GM21423 (cell line): ENCODE measurements at regions not wholly inside any gene's neighbourhood (a gene's known extent, or its start where the extent isn't known, plus 50 kb on each side); places are given as distances from the start of the nearest gene placed in this dataset.

Experiments used
- ATAC-seq: cut with Tn5 transposase; IDR thresholded peaks from one replicate; pipeline ENCODE4 v1.9.1; 2021; ENCODE audit warnings: mild to moderate bottlenecking, moderate library complexity; ENCODE audit not compliant: unreplicated experiment

- ATAC-seq = no peak
Measured at GRCh38 chr10:128519581-128519980, 393.4 kb upstream of the MKI67 start.

GRCh38 chr10:128520211-128520815 is 394.1 kb upstream of the MKI67 start:
- no peak for ATAC-seq

- ATAC-seq = no peak
Measured at GRCh38 chr10:128522551-128523308, 396.5 kb upstream of the MKI67 start.

GRCh38 chr10:128525444-128525843 is 399.2 kb upstream of the MKI67 start:
- ATAC-seq = no peak

GRCh38 chr10:128525936-128526335 is 399.7 kb upstream of the MKI67 start:
- ATAC-seq = no peak

GRCh38 chr10:128526791-128527375 is 400.7 kb upstream of the MKI67 start:
- no peak for ATAC-seq

- no peak for ATAC-seq
Measured at GRCh38 chr10:128527711-128528110, 401.5 kb upstream of the MKI67 start.

GRCh38 chr10:128528167-128528566 is 401.9 kb upstream of the MKI67 start:
- no peak for ATAC-seq

- no peak for ATAC-seq
Measured at GRCh38 chr10:128528781-128529180, 402.6 kb upstream of the MKI67 start.

- ATAC-seq = no peak
Measured at GRCh38 chr10:128529225-128529624, 403.0 kb upstream of the MKI67 start.

GRCh38 chr10:128530301-128530700 is 404.1 kb upstream of the MKI67 start:
- ATAC-seq = no peak

GRCh38 chr10:128530946-128531345 is 404.7 kb upstream of the MKI67 start:
- no peak for ATAC-seq

GRCh38 chr10:128534686-128535085 is 408.5 kb upstream of the MKI67 start:
- ATAC-seq = no peak

GRCh38 chr10:128536259-128536658 is 410.0 kb upstream of the MKI67 start:
- no peak for ATAC-seq

GRCh38 chr10:128537834-128538330 is 411.7 kb upstream of the MKI67 start:
- no peak for ATAC-seq

GRCh38 chr10:128538671-128539070 is 412.4 kb upstream of the MKI67 start:
- no peak for ATAC-seq

- no peak for ATAC-seq
Measured at GRCh38 chr10:128539510-128540127, 413.4 kb upstream of the MKI67 start.

- ATAC-seq = no peak
Measured at GRCh38 chr10:128540128-128540762, 414.0 kb upstream of the MKI67 start.

- no peak for ATAC-seq
Measured at GRCh38 chr10:128540781-128541761, 414.8 kb upstream of the MKI67 start.

GRCh38 chr10:128541926-128542475 is 415.8 kb upstream of the MKI67 start:
- ATAC-seq = no peak
